ENCODE measurements at regions not wholly inside any gene's neighbourhood (a gene's known extent, or its start where the extent isn't known, plus 50 kb on each side); places are given as distances from the start of the nearest gene placed in this dataset.

DNA sequence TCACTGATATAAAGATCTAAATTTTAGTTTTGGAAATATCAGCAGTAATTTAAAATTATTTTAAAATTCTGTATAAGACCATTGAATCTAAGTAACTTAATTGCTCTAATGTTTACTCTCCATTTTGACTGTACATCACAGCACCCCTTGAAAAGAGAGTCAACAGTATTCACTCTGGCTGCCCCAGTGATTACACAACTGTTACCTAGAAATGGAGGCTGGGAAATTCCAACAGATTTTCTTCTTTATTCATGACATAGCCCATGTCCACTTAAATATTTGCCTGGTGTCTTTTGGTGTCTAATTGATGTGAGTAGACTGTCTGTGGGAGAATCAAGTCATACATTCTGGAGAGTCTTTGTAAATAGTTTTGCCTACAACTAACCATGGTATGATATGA lies 301.8 kb upstream of the CDH6 start:
- TF ChIP-seq, protein P1, sequence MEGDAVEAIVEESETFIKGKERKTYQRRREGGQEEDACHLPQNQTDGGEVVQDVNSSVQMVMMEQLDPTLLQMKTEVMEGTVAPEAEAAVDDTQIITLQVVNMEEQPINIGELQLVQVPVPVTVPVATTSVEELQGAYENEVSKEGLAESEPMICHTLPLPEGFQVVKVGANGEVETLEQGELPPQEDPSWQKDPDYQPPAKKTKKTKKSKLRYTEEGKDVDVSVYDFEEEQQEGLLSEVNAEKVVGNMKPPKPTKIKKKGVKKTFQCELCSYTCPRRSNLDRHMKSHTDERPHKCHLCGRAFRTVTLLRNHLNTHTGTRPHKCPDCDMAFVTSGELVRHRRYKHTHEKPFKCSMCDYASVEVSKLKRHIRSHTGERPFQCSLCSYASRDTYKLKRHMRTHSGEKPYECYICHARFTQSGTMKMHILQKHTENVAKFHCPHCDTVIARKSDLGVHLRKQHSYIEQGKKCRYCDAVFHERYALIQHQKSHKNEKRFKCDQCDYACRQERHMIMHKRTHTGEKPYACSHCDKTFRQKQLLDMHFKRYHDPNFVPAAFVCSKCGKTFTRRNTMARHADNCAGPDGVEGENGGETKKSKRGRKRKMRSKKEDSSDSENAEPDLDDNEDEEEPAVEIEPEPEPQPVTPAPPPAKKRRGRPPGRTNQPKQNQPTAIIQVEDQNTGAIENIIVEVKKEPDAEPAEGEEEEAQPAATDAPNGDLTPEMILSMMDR (IDR thresholded peaks at IDR 0.05; ENCODE audit: control extremely low read depth in 1 of 3, insufficient read depth in 1 of 3, low read depth in 1 of 3, low read length in 3 of 3), result no peak
- TF ChIP-seq GTF2F1 (IDR thresholded peaks at IDR 0.05; ENCODE audit: borderline replicate concordance, low read depth, low read length), result no peak
- no peak for TF ChIP-seq SIN3A (conservative IDR thresholded peaks at IDR 0.05 in 1 of 2, IDR thresholded peaks at IDR 0.05 in 1 of 2; ENCODE audit: low read depth in 1 of 2, low read length in 2 of 2)
- TF ChIP-seq POLR2A (IDR thresholded peaks at IDR 0.05; ENCODE audit: control extremely low read depth in 1 of 2, low read depth in 2 of 2, low read length in 2 of 2), result no peak
- TF ChIP-seq RBBP5 (IDR thresholded peaks at IDR 0.05; ENCODE audit: borderline replicate concordance, low read depth, low read length), result no peak
- no peak for TF ChIP-seq RAD21 (IDR thresholded peaks at IDR 0.05 in 1 of 2, conservative IDR thresholded peaks at IDR 0.05 in 1 of 2; ENCODE audit: low read depth in 2 of 2, low read length in 2 of 2)

Measured in H1 (cell line).